IMR-90 (cell line): ENCODE measurements at regions not wholly inside any gene's neighbourhood (a gene's known extent, or its start where the extent isn't known, plus 50 kb on each side); places are given as distances from the start of the nearest gene placed in this dataset.

Experiments used
- BHLHE40 ChIP-seq: fragments of 150-350 bp; IDR thresholded peaks from 2 replicates; pipeline ENCODE4 v1.6.1; 2016; ENCODE audit warnings: mild to moderate bottlenecking, low read depth, low read length
- CEBPB ChIP-seq: IDR thresholded peaks from 2 replicates; pipeline ENCODE4 v1.6.1; 2012; ENCODE audit warnings: low read depth, low read length, improper control_type of control experiment
- FOS ChIP-seq: fragments of 150-350 bp; IDR thresholded peaks from 2 replicates; pipeline ENCODE4 v1.6.1; 2016; ENCODE audit warnings: low read depth, low read length
- POLR2A ChIP-seq: IDR thresholded peaks from 2 replicates; pipeline ENCODE4 v1.6.1; 2012; ENCODE audit warnings: mild to moderate bottlenecking, low read depth, low read length
- TF ChIP-seq, protein P1 (sequence below): conservative IDR thresholded peaks from 2 replicates; pipeline ENCODE4 v1.5.1; 2012; ENCODE audit warnings: mild to moderate bottlenecking, low read depth, low read length, improper control_type of control experiment

DNA sequence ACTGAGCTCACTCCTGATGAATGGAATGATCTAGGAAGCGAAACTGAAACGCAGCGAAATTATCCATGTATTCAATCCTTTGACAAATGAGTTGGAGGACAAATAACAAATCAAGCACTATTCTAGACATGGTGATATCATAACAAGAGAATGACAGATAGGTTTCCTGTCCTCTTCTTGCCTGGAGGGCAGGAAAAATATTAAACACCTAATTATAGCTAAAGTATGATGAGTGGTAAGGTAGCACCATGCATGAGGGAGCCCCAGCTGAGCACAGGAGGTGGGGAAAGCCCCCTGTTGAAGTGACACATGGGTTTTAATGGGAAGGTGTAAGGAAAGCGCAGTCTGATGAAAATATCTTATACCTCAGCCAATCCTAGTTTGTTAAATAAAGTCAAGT lies 225.2 kb downstream of the NPR3 start:
- TF ChIP-seq, protein P1, sequence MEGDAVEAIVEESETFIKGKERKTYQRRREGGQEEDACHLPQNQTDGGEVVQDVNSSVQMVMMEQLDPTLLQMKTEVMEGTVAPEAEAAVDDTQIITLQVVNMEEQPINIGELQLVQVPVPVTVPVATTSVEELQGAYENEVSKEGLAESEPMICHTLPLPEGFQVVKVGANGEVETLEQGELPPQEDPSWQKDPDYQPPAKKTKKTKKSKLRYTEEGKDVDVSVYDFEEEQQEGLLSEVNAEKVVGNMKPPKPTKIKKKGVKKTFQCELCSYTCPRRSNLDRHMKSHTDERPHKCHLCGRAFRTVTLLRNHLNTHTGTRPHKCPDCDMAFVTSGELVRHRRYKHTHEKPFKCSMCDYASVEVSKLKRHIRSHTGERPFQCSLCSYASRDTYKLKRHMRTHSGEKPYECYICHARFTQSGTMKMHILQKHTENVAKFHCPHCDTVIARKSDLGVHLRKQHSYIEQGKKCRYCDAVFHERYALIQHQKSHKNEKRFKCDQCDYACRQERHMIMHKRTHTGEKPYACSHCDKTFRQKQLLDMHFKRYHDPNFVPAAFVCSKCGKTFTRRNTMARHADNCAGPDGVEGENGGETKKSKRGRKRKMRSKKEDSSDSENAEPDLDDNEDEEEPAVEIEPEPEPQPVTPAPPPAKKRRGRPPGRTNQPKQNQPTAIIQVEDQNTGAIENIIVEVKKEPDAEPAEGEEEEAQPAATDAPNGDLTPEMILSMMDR, result no peak
- no peak for TF ChIP-seq FOS
- TF ChIP-seq CEBPB, result no peak
- no peak for TF ChIP-seq POLR2A
- no peak for TF ChIP-seq BHLHE40
